GM12872 (cell line): ENCODE measurements at regions not wholly inside any gene's neighbourhood (a gene's known extent, or its start where the extent isn't known, plus 50 kb on each side); places are given as distances from the start of the nearest gene placed in this dataset.

Experiments
- TF ChIP-seq, protein P1 (sequence below): IDR thresholded peaks from 3 replicates; pipeline ENCODE4 v1.5.1; 2011; ENCODE audit warnings: low read depth, mild to moderate bottlenecking, low read length, moderate library complexity; ENCODE audit not compliant: insufficient read depth

DNA sequence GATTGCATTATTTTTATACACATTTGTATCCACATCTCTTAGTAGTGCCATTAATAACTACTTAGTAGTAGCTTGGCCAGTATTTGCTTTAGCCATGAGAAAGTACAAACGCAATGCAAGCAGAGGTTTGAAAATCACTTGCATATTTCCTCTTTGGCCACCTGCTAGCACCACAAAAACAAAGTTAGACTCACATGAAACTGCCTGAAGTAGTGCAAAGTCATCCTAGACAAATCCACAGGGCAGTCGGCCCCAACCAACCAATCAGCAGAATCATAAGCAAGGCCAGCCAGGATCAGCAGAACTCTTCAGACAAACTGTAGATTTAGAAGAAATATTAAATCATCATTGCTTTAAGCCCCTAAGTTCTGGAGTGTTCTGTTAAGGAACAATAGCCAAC, 135.2 kb upstream of the VGLL2 start:
- TF ChIP-seq, protein P1, sequence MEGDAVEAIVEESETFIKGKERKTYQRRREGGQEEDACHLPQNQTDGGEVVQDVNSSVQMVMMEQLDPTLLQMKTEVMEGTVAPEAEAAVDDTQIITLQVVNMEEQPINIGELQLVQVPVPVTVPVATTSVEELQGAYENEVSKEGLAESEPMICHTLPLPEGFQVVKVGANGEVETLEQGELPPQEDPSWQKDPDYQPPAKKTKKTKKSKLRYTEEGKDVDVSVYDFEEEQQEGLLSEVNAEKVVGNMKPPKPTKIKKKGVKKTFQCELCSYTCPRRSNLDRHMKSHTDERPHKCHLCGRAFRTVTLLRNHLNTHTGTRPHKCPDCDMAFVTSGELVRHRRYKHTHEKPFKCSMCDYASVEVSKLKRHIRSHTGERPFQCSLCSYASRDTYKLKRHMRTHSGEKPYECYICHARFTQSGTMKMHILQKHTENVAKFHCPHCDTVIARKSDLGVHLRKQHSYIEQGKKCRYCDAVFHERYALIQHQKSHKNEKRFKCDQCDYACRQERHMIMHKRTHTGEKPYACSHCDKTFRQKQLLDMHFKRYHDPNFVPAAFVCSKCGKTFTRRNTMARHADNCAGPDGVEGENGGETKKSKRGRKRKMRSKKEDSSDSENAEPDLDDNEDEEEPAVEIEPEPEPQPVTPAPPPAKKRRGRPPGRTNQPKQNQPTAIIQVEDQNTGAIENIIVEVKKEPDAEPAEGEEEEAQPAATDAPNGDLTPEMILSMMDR: no peak

DNA sequence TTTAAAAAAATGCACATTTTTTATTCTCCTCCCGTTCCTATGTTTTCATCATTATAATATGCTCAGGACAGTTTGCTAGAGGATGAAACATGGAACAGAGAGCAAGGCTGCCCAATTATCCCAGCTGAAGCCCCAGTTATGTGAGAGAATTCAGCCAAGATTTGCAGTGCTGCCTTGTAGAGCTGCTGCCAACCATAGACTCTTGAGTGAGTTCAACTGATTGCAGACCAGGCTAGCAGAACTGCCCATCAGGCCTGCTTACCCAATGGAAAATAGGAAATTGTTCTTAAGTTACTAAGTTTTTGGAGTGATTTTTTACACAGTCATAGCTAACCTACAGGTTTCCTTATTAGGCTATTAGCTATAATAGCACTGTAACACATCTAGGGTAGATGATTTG, 128.7 kb upstream of the VGLL2 start:
- TF ChIP-seq, protein P1: no peak

DNA sequence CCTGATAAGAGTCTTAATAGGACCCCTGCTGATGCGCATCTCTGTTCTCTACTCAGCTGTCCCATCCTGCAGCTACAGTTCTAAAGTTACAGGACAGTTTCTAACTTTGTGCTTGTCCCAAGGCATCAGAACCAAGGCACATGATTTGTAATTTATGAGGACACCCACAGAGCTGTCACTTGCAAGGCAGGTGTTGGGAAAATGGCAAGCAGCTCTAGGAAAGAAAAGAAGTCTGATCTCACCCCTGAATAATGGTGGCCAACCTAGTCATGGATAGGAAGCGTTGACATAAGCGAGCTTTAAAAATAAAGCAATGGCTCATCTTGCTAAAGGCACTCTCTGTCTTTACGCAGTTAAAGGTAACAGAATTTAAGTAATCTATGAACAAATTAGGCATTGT, 127.6 kb upstream of the VGLL2 start:
- TF ChIP-seq, protein P1: no peak

DNA sequence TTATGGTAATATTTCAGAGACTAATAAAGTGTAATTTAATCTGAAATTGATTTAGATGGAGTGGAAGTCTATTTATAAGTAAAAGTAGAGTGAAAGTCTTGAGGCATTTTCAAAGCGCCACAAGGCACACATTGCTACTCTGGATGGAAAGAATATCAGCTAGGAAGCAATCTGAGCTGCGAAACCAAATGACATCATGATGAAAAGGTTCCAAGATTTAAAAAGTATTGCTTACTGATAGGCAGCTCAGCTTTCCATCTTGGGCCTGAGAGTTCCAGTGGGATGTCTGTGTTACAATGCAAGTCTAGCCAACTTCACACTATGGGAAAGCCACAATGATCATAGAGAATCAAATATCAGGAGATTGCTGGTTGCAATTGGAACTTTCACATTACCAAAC, 126.9 kb upstream of the VGLL2 start:
- TF ChIP-seq, protein P1: no peak

DNA sequence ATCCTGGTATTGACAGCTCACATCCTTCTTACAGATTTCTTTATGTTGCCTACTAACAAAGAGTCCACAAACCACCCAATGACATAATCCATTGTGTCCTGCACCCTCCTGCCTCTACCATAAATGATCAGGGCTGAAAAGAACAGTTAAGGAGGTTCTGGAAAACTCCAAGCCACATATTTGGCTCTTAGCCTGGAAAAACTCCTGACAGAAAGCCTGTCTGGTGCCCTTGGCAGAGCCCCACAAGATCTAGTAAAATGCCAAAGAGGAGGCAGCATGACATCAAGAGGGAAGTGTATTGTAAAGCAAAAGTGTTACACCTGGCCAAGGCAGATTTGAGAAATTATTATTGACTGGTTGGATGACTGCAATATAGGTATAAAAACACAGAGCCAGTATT, 126.4 kb upstream of the VGLL2 start:
- TF ChIP-seq, protein P1: no peak

DNA sequence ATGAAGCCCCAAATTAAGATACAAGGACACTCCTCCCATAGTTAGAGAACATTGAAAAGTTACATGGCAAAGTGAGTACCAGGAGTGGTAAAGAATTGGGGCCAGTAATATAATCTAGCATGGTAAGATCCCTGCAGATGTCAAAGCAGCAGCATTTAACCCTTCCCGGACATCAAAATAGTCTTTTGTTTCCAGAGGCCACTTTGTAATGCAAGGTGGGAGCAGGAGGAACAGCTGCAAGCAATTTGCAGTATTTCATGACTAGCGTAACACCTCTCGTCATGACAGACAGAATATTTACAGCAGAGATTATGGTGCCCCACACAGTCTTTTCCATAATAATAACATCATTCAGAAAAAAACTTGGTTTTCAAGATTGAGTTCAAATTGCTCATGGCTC, 123.2 kb upstream of the VGLL2 start:
- TF ChIP-seq, protein P1: no peak

DNA sequence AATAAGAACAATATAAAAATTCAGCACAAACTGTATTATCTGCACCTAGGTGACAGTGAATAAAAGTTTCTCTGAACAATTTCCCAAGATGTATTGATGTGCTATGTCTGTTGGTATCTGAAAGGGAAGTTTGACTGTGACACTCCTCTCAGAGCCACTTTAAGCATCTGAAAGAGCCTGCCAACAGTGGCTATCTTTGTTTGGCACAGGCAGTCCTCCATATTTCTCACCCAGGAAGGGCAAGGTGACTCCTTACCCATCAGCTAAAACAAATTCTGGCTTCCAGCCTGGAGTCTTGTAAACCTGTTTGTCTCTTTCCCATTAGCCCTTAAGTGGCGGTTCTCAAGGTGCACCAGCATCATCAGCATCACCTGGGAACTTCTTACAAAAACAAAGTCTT, 122.4 kb upstream of the VGLL2 start:
- TF ChIP-seq, protein P1: no peak

DNA sequence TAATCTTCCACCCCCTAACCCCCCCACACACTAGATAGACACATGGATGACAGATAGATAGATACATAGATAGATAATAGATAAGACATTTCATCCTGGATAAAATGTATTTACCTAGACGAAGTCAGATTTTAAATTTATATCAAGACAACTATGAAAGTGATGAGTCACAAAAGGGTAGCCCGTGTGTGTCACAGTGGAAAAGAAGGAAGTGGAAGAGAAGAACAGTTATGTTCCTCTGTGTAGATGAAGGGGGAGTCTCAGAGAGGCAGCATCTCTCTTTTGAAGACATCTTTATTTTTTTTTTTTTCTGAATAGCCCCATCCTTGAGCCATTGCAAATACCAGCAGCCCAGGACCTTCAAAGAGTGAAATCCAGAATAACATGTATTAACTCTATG, 121.7 kb upstream of the VGLL2 start:
- TF ChIP-seq, protein P1: no peak
